ENCODE measurements at regions not wholly inside any gene's neighbourhood (a gene's known extent, or its start where the extent isn't known, plus 50 kb on each side); places are given as distances from the start of the nearest gene placed in this dataset.

- no peak overlapping the region for H3K4me3 ChIP-seq
- peaks cover 15% of the 10 kb centered on the region for H3K4me1 ChIP-seq
- H3K27ac ChIP-seq: peak overlapping the region; percentile 34
- no peaks in the 10 kb centered on the region for H3K9me3 ChIP-seq
- no peak for DNase-seq (ENCODE audit: extremely low spot score in 2 of 2)
- TF ChIP-seq POLR2A (IDR thresholded peaks at IDR 0.05): no peak
- TF ChIP-seq CTCF (IDR thresholded peaks at IDR 0.05): no peak
- peak in 1 of 2 donors; percentile 60 for TF ChIP-seq POLR2AphosphoS5 (IDR thresholded peaks at IDR 0.05; ENCODE audit: insufficient read depth in 1 of 2, low read depth in 1 of 2)
- intact Hi-C loops (cut with DNase I): no loop called here
- no peaks in the 10 kb centered on the region for H3K27me3 ChIP-seq
- no peaks in the 10 kb centered on the region for H3K36me3 ChIP-seq
These were observed 63.9 kb upstream of the AHR start for GRCh38 chr7:17234398-17235031.

- no peak overlapping the region for H3K27ac ChIP-seq
- no peaks in the 10 kb centered on the region for H3K27me3 ChIP-seq
- TF ChIP-seq POLR2AphosphoS5 (IDR thresholded peaks at IDR 0.05; ENCODE audit: insufficient read depth in 1 of 2, low read depth in 1 of 2) (no peak), POLR2A (IDR thresholded peaks at IDR 0.05) (no peak), CTCF (IDR thresholded peaks at IDR 0.05) (no peak)
- no peaks in the 10 kb centered on the region for H3K9me3 ChIP-seq
- H3K36me3 ChIP-seq: no peaks in the 10 kb centered on the region
- no peak for DNase-seq (ENCODE audit: extremely low spot score in 2 of 2)
- peaks cover 15% of the 10 kb centered on the region for H3K4me1 ChIP-seq
- H3K4me3 ChIP-seq: no peak overlapping the region
- intact Hi-C loops (cut with DNase I): no loop called here
These were observed 62.3 kb upstream of the AHR start for GRCh38 chr7:17236171-17236570.

GRCh38 chr7:17236603-17237002 lies 61.8 kb upstream of the AHR start:
- Histone ChIP-seq H3K27me3 (no peaks in the 10 kb centered on the region), H3K4me1 (peaks cover 15% of the 10 kb centered on the region), H3K27ac (no peak overlapping the region), H3K9me3 (no peaks in the 10 kb centered on the region), H3K4me3 (no peak overlapping the region), H3K36me3 (no peaks in the 10 kb centered on the region)
- TF ChIP-seq CTCF (IDR thresholded peaks at IDR 0.05) (no peak), POLR2AphosphoS5 (IDR thresholded peaks at IDR 0.05; ENCODE audit: insufficient read depth in 1 of 2, low read depth in 1 of 2) (no peak), POLR2A (IDR thresholded peaks at IDR 0.05) (no peak)
- intact Hi-C loops (cut with DNase I): no loop called here
- DNase-seq (ENCODE audit: extremely low spot score in 2 of 2): no peak

- Histone ChIP-seq H3K27me3 (no peaks in the 10 kb centered on the region), H3K4me3 (no peak overlapping the region), H3K4me1 (peaks cover 10% of the 10 kb centered on the region), H3K9me3 (no peaks in the 10 kb centered on the region), H3K27ac (no peak overlapping the region), H3K36me3 (no peaks in the 10 kb centered on the region)
- no peak for TF ChIP-seq POLR2AphosphoS5 (IDR thresholded peaks at IDR 0.05; ENCODE audit: insufficient read depth in 1 of 2, low read depth in 1 of 2)
- TF ChIP-seq CTCF (IDR thresholded peaks at IDR 0.05): no peak
- TF ChIP-seq POLR2A (IDR thresholded peaks at IDR 0.05): no peak
- intact Hi-C loops (cut with DNase I): no loop called here
- DNase-seq (ENCODE audit: extremely low spot score in 2 of 2): no peak
These were observed 59.4 kb upstream of the AHR start for GRCh38 chr7:17239046-17239445.

- intact Hi-C loops (cut with DNase I): no loop called here
- Histone ChIP-seq H3K36me3 (no peaks in the 10 kb centered on the region), H3K27me3 (no peaks in the 10 kb centered on the region), H3K4me3 (no peak overlapping the region), H3K27ac (no peak overlapping the region), H3K4me1 (peaks cover 3% of the 10 kb centered on the region), H3K9me3 (no peaks in the 10 kb centered on the region)
- DNase-seq (ENCODE audit: extremely low spot score in 2 of 2): no peak
- TF ChIP-seq CTCF (IDR thresholded peaks at IDR 0.05): no peak
- TF ChIP-seq POLR2AphosphoS5 (IDR thresholded peaks at IDR 0.05; ENCODE audit: insufficient read depth in 1 of 2, low read depth in 1 of 2): no peak
- TF ChIP-seq POLR2A (IDR thresholded peaks at IDR 0.05): no peak
These were observed 58.5 kb upstream of the AHR start for GRCh38 chr7:17239683-17240521.

Measured in vagina (tissue), 2 donors.